Stimulated activated CD8-positive, alpha-beta memory T cell treated with anti-CD3 and anti-CD28 coated beads, Interleukin-4, amount 100 ng/mL, for 24 hours (primary cell): ENCODE measurements at regions not wholly inside any gene's neighbourhood (a gene's known extent, or its start where the extent isn't known, plus 50 kb on each side); places are given as distances from the start of the nearest gene placed in this dataset.
"Not testable (repeated sequence)": the region's sequence is repeated elsewhere in the genome, so short reads cannot be mapped to it uniquely, and the experiment has no call there.

ENCODE experiments used
- DNase-seq: peaks from one replicate; pipeline ENCODE4 v3.0.0-alpha.2; 2020; ENCODE audit warnings: low read depth

DNA sequence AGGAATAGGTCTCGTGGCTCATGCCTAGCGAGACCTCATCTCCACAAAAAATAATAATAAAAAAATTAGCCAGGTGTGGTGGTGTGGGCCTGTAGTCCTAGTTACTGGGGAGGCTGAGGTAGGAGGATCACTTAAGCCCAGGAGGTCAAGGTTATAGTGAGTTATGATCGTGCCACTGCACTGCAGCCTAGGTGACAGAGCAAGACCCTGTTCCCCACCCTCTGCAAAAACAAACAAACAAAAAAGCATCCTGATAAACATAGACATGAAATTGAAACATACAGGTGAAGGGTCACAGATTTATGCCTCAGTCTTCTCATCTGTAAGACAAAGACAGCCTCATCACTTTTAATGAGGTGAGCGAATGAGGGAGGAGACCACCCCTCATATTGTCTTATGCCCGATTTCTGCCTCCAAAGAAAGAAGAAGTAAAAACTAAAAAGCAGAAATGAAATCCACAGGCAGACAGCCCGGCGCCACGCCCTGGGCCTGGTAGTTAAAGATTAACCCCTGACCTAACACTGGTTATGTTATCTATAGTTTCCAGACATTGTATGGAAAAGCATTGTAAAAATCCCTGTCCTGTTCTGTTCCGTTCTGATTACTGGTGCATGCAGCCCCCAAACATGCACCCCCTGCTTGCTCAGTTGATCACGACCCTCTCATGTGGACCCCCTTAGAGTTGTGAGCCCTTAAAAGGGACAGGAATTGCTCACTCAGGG lies 138.5 kb downstream of the OR2B2 start:
- not testable (repeated sequence) for DNase-seq

DNA sequence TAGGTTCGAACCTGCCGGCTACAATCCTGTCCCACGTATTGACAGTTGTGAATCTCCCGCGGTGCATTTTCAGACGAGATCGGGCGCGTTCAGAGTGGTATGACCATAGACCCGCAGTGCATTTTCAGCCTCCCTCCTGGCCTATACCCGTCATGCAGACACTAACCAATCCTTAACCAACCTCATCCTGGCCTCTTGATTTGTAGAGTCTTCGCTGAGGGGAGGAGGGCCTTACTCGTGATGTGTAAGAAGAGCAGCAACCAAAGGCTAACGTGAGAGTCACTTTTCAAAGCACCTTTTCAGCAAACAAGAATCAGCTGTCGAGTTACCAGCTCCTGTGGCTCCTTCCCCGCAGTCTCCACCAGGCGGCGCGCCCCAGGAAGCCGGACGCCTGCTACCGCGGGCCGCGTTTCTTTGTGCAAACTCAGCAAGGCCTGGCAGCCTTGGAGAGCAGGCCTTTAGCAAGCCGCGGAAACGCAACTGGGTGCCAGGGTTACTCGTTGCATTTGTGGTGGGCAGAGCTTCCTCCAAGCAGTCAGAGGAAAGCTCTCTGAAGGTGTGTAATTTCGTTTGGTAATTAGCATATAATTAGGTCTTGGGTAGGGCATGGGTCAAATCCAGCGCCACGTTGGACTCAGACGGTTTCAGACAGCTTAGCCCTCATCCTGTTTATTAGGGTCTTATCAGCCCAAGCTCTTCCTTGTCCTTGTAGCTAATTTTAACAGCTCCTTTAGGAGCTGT lies 139.8 kb downstream of the OR2B2 start:
- DNase-seq = peak; percentile 78

DNA sequence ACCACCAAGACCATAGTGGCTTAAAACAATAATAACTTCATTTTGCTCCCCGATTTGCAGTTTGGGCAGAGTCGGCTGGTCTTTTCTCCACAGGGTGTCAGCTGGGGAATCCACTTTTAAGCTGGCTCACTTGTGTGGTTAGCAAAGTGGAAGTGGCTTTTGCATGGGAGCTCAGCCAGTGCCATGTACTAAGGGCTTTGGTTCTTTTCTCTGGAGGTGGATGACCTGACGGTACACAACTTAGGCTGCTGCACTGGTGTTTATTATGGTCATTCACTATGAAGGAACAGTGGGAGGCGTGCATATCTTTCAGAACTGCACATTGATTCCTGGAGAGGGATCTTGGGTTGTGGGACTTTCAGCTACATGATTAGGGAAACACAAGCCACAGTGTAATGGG lies 141.0 kb downstream of the OR2B2 start:
- DNase-seq = no peak

DNA sequence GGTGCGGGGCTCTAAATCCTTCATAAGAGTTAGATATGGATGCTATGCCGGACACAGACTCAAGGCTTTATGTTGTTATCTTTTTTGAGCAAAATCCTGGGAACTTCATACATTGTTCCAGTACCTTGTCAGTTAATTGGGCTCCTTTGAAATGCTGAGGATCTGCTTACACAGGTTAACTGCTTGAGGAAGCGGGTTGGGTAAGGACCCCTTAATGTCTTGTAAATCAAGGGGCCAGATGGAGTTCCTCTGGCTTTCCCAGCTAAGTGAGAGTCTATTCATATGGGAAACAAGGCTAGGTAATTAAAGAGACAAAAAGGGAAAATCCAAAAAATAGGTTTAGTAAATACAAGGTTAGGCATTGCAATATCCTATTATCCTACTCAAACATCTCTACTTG lies 141.5 kb downstream of the OR2B2 start:
- no peak for DNase-seq

DNA sequence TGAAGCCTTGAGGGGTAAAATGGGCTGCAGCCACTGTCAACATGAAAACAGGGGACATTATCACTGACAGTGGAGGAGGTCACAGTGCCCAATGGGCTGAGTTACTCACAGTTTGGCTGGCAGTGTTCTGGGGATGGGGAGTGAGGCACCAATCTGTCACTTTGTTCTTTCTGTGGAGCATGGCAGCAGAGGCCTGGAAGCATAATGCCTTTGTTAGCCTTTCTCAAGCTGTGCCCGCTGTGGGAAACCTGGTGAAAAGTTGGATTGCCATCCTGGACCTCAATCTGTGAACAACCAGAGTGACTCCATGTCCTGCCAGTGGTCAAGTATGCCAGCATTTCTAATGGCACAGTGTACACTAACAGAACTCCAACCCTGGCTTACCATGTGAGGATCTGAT lies 143.6 kb downstream of the OR2B2 start:
- no peak for DNase-seq

DNA sequence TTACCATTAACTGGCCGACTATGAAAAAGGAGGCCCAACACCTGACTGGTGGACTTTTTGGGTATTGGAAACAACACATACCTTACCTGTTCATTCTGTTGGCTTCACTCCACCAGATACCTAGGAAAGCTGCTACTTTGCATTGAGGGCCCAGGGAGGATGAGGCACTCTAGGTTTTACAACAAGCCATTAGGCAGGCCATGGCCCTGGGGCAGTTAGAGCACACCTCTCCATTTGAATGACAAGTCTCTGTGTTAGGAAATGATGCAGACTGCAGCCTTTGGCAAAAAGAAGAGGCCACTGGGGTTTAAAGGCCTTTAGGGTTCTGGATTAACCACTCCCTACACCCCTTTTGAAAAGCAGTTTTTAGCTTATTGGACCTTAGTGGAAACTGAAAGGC lies 144.3 kb downstream of the OR2B2 start:
- DNase-seq = no peak

DNA sequence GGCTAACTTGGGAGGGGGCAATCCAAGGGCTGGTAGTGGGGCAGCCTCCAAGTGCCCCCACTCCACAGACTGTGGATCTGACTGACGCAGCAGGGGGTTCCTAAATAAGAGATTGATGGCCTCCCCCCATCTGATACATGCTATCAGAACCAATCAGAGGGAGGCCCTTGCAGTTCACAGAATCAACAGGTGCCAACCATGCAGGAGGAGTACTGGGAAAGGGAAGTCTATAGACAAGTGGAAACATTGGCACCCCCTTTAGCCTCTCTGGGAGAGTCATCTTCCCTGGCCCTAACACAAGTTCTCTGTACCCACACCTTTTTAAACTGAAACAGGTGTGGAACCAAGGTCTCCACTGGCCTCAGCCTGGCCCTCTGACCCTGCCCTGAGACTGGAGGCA lies 145.8 kb downstream of the OR2B2 start:
- no peak for DNase-seq

DNA sequence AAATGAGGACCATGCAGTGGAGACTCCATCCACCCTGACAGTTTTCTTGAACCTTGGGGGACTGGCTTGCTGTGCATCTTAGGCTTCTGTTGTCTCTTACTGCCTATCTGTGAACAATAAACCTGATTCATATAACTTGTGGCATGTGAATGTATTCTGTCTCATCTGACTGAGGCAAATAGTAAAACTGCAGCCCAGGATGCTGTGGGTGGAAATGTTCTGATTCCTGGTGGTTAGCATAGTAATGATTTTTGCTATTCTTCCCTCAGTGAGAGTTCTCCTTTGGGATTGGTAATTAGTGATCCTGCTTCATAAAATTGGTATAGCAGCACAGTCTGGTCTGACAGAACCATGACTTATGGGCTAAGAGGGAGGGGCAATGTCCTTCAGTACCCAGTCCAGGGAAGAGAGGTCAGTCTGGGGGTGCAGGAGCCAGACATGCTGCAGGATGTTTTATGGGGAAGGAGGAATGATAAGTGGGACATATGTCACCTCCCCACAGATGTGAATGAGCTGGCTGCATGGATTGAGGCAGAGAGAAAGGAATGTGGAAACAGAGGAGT lies 147.1 kb downstream of the OR2B2 start:
- DNase-seq = no peak

DNA sequence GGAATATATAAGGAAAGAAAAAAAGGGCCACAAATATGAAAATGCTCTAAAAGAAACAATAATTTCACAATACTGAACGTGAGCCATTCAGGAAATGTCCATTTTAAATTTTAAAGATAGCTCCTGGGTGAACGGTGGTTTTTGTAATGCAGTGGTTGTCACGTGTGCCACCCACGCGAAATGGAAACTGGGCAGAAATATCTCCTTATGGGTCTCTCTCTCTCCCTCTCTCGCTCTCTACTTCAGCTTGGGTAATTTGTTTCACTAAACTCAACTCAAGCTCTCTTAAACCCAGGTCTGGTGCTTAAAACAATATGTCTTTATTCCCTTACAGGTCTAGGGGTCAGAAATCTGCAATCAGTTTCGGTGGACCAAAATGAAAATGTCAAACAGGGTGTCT lies 150.8 kb downstream of the OR2B2 start:
- DNase-seq = peak; percentile 6

DNA sequence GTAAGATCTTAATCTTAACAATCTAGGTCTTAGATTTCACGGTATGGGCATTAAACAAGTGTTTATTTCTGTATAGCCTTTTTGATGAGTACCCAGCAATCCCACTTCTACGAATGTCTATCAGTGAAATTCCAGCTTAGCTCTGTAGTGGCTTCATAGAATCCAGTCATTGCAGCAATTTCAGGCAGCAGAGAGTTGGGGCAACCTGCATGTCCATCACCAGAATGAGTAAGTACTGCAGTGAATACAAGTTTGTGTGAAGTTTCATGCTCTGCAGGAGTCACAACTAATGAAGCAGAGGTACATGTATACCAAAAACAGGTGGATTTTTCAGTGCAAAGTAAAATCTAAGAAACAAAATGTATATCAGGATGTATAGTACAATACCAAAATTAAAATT lies 151.7 kb downstream of the OR2B2 start:
- no peak for DNase-seq

DNA sequence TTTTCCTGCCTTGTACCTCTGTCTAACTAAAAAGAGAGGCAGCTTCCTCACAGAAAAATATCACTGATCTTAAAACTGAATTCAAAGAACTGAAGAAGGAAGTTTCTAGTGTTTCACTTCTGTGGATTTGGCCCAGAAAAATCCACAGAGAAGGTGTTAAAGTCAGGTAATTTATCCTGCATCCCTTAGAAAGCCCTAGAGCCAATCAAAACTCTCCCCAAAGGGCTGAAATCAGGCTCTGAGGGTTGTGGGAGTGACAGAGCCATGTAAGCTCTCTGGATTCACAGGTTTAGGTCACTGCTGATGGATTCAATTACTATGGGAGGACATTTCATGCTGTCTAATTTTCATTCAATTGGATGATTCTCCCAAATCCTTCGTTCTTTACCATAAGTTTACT lies 152.3 kb downstream of the OR2B2 start:
- no peak for DNase-seq

DNA sequence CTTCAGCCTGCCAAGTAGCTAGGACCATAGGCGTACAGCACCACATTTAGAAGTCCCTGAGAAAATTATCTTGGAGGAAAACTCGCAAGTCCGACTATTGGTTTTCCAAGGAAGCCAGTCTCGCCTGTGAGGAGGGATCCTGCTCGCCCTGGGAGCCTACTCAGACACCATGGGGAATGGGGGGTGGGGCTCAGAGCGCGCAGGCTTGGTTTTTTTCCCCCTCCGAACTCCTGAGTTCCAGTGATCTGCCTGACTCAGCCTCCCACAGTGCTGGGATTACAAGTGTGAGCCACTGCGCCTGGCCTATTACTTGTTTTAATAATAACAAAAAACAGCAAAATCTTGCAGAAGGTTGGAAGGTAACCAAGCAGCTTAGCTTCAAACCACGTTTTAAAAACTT lies 153.7 kb downstream of the OR2B2 start:
- DNase-seq = no peak

DNA sequence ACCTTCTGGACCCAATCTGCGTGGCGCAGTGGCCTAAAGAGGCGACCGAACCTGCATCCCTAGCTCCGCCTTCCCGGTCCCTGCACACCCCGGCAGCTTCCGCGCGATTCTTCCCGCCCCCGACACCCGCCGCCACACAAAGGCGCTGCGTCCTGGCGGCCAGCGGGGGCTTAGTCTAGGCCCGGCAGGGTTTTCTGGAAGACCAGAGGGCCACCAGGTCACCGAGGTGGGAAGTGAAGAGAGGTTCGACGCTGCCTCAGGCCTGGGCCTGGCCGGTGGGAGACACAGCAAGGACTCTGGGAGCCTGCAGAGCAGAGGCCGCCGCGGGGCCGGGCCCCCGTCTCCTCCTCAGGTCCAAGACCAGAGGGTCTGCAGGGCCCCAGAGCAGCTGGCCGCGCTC lies 154.9 kb downstream of the OR2B2 start:
- DNase-seq = peak; percentile 51

DNA sequence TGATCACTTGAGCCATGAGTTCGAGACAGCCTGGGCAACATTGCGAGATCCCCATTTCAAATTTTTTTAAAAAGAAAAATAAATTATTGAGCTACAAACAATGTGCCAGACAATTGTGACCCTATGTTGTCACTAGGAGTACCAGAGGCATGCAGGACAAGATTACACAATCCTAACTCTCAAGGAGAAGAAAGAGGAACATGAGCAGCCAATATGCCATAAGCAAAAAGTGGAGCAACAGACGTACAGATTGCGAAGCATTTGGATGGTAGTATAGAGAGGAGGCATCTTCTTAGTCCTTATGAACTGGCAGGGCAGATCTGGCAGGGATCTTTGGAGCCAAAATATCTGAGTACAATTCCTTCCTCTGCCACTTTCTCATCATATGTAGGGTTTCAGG lies 156.4 kb downstream of the OR2B2 start:
- no peak for DNase-seq

DNA sequence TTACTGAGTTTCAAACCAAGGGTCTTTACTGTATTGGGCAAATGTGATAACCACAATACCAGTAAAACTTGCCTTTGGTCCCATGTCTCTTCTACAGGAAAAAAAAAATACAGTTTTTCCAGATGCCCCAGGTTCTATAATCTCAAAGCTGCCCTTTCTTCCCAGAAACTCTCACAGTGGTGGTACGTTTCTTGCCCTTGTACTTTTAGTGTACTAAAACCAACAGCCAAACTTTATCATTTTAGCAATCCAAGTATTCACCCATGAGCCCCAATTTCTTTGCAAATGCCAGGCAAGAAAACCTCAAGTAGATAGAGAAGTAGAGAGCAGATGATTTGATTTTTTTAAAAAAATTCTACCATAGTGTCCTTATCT lies 157.8 kb downstream of the OR2B2 start:
- no peak for DNase-seq

DNA sequence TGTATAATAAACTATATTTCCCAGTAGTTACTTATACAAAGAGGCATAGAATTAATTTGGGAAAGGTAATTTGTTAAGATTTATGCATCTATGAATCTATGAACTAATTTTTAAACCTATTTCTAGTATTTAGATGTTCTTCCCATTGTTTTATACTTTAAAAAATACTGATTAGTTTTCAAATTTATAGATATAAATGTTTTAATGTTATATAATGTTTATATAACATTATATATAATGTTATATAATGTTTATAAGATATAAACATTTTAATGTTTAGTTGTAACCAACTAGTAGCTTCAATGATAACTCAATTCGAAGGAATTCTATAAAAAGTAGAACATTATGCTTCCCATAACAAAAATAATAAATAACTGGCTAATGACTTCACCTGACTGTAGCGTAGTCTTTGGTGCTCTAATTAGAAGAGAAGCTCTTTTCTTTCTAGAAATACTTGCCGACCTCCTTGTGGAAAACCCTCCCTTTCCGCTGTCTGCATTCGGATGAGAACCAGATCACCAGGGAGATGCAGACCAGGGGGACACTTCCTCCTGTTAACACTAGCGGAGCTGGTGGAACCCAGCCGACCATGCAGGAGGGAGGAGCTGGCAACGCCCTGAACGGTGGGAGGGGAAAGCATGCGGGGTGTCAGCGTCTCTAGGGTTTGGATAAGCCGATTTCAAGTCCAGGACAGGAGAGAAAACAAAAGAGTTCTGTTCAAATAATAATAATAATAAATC lies 158.4 kb downstream of the OR2B2 start:
- DNase-seq = peak; percentile 74

DNA sequence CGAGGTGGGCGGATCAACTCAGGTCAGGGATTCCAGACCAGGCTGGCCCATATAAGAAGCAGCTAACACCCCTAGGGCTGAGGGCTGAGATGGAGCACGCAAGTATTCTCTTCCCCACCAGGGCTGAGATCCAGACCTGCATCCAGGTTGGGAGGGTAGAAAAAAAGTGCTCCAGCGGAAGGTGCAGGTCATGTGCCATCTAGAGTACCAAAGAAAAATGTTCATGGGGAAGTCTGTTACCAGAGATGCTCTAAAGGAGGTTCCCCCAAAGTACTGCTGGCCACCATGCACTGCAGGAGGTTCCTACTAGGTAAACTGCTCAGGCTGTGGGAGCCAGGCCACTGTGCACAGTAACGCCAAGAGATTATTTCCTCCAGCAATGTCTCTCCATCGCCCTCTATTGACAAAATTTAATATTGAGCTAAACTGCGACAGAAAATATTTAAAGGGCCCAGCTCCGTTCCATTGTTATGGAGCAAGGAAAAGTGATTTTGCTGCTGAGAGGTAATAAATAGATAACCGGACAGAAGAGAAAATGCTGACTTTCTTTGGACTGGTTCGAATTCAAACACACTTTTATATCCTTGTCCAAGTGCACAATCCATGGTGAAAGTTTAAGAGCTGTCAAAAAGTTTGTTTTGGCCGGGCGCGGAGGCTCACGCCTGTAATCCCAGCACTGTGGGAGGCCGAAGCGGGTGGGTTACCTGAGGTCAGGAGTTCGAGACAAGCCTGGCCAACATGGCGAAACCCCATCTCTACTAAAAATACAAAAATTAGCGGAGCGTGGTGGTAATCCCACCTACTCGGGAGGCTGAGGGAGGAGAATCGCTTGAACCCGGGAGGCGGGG lies 159.9 kb downstream of the OR2B2 start:
- peak; percentile 11 for DNase-seq

DNA sequence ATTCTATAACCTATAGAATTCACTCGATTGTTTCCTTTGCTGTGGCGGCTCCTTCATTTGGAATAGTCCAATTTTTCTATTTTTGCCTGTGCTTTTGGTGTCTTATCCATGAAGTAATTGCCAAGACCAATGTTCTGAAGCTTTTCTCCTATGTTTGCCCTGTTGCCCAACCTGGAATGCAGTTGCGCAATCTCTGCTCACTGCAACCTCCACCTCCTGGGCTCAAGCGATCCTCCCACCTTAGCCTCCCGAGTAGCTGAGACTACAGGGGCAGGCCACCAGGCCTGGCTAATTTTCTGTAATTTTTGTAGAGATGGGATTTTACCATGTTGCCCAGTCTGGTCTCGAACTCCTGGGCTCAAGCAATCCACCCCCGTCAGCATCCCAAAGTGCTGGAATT lies 163.5 kb downstream of the OR2B2 start:
- no peak for DNase-seq

DNA sequence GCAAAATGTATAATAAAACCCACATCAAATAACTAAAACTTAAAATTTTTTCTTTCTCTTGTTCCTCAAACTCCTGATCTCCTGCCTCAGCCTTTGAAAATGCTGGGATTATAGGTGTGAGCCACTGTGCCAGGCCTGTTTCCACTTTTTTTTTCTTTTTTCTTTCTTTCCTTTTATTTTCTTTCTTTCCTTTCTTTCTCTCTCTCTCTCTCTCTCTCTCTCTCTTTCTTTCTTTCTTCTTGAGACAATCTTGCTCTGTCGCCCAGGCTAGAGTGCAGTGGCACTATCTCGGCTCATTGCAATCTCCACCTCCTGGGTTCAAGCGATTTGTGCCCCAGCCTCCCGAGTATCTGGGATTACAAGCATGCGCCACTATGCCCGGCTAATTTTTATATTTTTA lies 164.6 kb downstream of the OR2B2 start:
- no peak for DNase-seq

DNA sequence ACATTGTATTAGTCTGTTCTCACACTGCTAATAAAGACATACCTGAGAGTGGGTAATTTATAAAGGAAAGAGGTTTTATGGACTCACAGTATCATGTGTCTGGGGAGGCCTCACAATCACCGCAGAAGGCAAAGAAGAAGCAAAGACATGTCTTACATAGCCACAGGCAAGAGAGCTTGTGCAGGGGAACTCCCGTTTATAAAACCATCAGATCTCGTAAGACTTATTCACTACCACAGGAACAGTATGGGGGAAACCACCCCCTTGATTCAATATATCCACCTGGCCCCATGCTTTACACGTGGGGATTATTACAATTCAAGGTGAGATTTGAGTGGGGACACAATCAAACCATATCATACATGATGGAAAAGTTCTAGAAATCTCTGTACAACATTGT lies 165.3 kb downstream of the OR2B2 start:
- not testable (repeated sequence) for DNase-seq

DNA sequence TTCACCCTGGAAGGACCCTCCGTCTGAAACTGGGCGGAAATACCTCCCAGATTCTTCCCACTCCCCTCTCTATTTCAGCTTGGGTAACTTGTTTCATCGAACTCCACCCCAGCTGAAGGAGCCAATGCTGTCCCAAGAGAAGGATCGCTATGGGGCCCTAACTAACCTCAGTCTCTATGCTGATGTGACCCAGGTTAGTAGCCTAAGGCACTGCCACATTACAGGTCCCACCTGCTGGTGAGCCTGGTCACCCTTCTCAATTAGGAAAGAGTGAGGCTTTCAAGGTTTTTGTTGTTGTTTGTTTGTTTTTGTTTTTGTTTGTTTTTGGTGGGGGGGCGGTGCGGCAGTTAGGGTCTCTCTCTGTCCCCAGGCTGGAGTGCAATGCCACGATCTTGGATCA lies 168.4 kb downstream of the OR2B2 start:
- no peak for DNase-seq
